Urothelium cell line (cell line): ENCODE measurements at regions not wholly inside any gene's neighbourhood (a gene's known extent, or its start where the extent isn't known, plus 50 kb on each side); places are given as distances from the start of the nearest gene placed in this dataset.
"Not testable (repeated sequence)": the region's sequence is repeated elsewhere in the genome, so short reads cannot be mapped to it uniquely, and the experiment has no call there.

Experiments
- DNase-seq: peaks from one replicate; pipeline ENCODE4 v3.0.0; 2011; ENCODE audit warnings: low spot score, mixed read lengths
- FAIRE-seq: peaks from 2 replicates; lab custom pipeline; 2011; peaks lifted over from hg19 to GRCh38; lab: Jason Lieb, UNC

DNA sequence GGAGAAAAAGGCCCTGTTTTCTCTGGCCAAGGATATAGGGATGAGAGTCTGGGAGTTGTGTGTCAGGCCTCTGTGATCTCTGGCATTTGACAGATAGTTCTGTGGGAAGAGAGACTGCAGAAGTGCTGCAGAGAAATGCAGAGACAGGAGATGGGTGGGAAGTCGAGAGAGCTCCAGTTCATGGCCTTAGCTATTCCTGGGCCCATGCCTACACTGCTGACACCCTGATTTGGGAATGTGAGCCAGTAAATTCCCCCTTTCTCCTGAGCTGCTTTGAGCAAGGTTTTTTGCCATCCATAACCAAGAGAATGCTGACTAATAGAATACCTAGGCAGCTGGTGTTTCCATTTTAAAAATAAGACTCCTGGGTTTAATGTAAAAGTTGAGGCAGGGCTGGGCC lies 59.3 kb downstream of the EBLN2 start:
- FAIRE-seq (no peak), DNase-seq (no peak)

GRCh38 chr3:73121669-73122331 lies 60.3 kb downstream of the EBLN2 start:
- DNase-seq: no peak
- no peak for FAIRE-seq

DNA sequence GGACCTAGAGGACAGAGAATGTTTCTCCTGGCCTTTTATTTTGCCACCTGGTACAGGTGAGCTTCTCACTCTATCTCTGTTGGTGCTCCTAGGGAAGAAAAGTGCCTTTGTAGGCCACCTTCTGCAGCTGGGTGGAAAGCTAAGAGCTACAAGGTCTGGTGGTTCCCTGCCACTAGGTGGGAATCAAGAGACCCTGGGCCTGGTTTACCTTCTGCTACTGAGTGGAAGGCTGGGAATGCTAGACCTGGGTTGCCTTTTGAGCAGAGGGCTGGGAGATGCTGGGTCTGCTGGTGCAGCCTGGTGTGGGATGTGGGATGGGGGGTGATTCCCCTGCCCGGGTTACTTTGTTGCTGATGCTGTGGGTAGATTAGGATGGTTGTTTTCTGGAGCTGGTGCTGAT lies 72.6 kb downstream of the EBLN2 start:
- DNase-seq (no peak), FAIRE-seq (no peak)

GRCh38 chr3:73136941-73137340 lies 75.5 kb downstream of the EBLN2 start:
- FAIRE-seq (no peak), DNase-seq (no peak)

- FAIRE-seq (no peak), DNase-seq (no peak)
Observed at GRCh38 chr3:73137736-73138403, 76.4 kb downstream of the EBLN2 start.

GRCh38 chr3:73140772-73141442 lies 79.4 kb downstream of the EBLN2 start:
- FAIRE-seq (no peak), DNase-seq (no peak)

- no peak for DNase-seq
- no peak for FAIRE-seq
Observed at GRCh38 chr3:73141525-73141924, 80.1 kb downstream of the EBLN2 start.

DNA sequence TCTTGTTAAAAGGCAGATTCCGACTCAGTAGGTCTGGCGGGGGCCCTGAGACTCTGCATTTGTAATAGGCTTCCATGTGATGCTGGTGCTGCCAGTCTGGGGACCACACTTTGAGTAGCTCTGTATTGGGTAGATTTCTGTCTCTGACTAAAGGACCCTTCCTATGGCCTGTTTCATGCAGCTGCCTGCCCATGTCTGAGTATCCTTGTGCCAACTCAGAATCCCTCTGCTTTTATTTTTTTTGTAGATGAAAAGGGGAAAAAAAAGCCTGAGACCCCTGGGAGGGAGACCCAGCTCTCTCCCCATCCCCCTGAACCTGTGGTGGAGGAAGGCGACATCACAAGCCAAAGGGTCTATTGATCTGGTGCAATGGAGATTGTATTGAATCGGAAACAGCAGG lies 81.9 kb downstream of the EBLN2 start:
- FAIRE-seq (no peak), DNase-seq (no peak)

GRCh38 chr3:73143821-73144237 lies 82.4 kb downstream of the EBLN2 start:
- no peak for FAIRE-seq
- no peak for DNase-seq

- no peak for FAIRE-seq
- DNase-seq: no peak
Observed at GRCh38 chr3:73144276-73144675, 82.8 kb downstream of the EBLN2 start.

- no peak for FAIRE-seq
- no peak for DNase-seq
Observed at GRCh38 chr3:73144828-73145227, 83.4 kb downstream of the EBLN2 start.

GRCh38 chr3:73147479-73147878 lies 86.0 kb downstream of the EBLN2 start:
- FAIRE-seq, DNase-seq: not testable (repeated sequence)

GRCh38 chr3:73148206-73148605 lies 86.7 kb downstream of the EBLN2 start:
- DNase-seq (no peak), FAIRE-seq (no peak)

DNA sequence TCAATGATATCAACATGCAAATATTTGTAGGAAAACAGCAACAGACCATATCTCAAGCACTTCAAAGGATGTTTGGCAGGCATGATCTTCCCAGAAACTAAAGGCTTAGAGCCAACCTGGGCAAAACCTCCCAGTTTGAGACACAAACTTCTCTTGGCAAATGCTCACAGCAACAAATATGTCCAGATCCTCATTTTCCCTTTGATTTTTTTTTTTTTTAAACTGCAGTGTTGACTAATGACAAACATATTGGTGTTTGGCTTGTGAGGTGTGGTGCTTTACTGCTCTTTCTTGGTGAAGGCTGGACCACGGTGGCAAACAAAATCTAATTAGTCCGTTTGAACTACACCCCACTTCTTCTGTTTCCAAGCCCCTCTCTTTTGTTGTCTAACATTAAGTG lies 87.2 kb downstream of the EBLN2 start:
- FAIRE-seq: no peak
- no peak for DNase-seq

DNA sequence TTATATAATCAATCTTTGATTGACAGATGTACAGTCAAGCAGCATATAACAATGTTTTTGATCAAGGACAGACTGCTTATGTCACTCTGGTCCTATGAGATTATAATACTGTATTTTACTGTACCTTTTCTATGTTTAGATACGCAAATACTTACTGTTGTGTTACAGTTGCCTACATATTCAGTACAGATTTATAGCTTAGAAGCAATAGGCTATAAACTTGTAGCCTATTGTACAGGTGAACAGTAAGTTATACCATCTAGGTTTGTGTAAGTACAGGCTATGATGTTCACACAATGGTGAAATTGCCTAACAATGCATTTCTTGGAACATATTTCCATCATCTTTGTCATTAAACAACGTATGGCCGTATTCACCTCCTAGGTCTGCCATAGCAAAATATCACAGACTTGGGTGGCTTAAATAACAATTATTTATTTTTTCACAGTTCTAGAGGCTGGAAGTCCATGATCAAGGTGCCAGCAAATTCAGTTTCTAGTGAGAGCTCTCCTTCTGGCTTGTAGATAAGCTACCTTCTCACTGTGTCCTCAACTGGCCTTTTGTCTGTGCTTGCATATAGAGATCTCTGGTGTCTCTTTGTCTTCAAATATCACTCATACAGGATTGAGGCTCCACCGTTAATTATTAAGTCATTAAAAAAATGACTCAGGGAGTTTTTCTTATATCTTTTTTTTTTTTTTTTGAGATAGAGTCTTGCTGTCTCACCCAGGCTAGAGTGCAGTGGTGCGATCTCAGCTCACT lies 89.1 kb downstream of the EBLN2 start:
- no peak for FAIRE-seq

DNA sequence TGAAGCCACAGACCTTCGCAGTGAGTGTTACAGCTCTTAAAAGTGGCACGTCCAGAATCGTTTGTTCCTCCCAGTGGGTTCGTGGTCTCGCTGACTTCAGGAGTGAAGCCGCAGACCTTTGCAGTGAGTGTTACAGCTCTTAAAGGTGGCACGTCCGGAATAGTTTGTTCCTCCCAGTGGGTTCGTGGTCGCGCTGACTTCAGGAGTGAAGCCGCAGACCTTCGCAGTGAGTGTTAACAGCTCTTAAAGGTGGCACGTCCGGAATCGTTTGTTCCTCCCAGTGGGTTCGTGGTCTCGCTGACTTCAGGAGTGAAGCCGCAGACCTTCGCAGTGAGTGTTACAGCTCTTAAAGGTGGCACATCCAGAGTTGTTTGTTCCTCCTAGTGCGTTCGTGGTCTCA lies 91.1 kb downstream of the EBLN2 start:
- not testable (repeated sequence) for FAIRE-seq, DNase-seq

More for the DNA sequence above, 89.1 kb downstream of the EBLN2 start:
- no peak for DNase-seq

DNA sequence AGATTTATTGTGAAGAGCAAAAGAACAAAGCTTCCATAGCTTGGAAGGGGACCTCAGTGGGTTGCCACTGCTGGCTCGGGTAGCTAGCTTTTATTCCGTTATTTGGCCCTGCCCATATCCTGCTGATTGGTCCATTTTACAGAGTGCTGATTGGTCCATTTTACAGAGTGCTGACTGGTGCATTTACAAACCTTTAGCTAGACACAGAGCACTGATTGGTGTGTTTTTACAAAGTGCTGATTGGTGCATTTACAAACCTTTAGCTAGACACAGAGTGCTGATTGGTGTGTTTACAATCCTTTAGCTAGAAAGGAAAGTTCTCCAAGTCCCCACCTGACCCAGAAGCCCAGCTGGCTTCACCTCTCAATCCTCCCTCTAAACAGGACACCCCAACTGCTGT lies 91.6 kb downstream of the EBLN2 start:
- not testable (repeated sequence) for DNase-seq, FAIRE-seq

- not testable (repeated sequence) for FAIRE-seq, DNase-seq
Observed at GRCh38 chr3:73154261-73154660, 92.8 kb downstream of the EBLN2 start.

GRCh38 chr3:73155441-73155840 lies 94.0 kb downstream of the EBLN2 start:
- not testable (repeated sequence) for DNase-seq, FAIRE-seq

- DNase-seq (no peak), FAIRE-seq (no peak)
Observed at GRCh38 chr3:73164622-73165021, 103.2 kb downstream of the EBLN2 start.

DNA sequence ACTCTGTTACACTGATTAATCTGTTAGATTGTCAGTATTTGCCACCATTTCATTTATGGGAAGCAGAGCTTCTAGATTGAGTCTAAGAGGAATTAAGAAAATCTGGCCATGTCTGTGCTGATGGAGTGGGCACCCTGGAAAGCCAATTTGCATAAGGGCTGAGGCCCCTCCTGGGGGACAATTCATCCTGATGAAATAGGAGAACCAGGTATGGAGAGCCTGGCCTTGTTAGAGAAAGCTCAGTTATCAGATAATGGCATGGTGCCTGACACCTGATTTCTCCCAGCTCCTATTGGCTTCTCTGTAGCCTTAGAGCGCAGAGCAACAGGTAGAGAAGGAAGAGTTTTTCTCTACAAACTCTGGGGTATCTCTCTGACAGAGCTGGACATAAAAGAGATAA lies 114.2 kb downstream of the EBLN2 start:
- FAIRE-seq: no peak

More for the DNA sequence above, 114.2 kb downstream of the EBLN2 start:
- DNase-seq: no peak
